ENCODE measurements at regions not wholly inside any gene's neighbourhood (a gene's known extent, or its start where the extent isn't known, plus 50 kb on each side); places are given as distances from the start of the nearest gene placed in this dataset.

DNA sequence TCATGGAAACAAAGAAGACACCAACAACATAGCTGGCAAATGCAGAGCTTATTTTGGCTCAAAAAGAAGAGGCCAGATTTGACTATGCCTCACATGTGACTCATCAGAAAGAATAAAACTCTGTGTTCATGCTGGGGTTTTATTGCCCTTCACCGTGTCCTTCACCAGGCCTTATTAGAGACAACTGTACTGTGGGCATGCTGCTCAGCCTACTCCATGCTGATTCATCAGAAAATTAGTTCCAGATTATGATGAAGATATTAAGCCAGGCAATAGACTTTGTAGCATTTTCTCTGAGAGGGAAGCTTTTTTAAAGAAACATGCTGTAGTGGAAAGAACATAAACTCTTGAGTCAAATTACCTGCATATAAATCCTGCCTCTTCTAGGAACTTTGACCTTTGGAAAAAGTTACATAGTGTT is 89.8 kb downstream of the CYB561 start:
- H2AFZ ChIP-seq (ENCODE audit: low read depth, low read length): no peak overlapping the region
- H3K9me3 ChIP-seq (ENCODE audit: insufficient read depth, low read length): no peaks in the 10 kb centered on the region
- H4K20me1 ChIP-seq (ENCODE audit: insufficient read depth, low read length): no peaks in the 10 kb centered on the region
- no peak overlapping the region for H3K4me2 ChIP-seq (ENCODE audit: low read length)
- no peaks in the 10 kb centered on the region for H3K27me3 ChIP-seq (ENCODE audit: low read depth, low read length)
- H3K4me1 ChIP-seq (ENCODE audit: low read length): 0 out of 2 replicates have a peak, but pooled peaks cover 4% of the 10 kb centered on the region
- H3K36me3 ChIP-seq (replicated peaks; ENCODE audit: low read depth, low read length): no peaks in the 10 kb centered on the region
- TF ChIP-seq EZH2phosphoT487 (IDR thresholded peaks at IDR 0.05; ENCODE audit: low read depth) (no peak), CTCF (IDR thresholded peaks at IDR 0.05; ENCODE audit: low read depth, low read length) (no peak)
- no peak overlapping the region for H3K9ac ChIP-seq (ENCODE audit: low read length)
- H3K79me2 ChIP-seq (ENCODE audit: low read length): no peaks in the 10 kb centered on the region
- no peak overlapping the region for H3K4me3 ChIP-seq (ENCODE audit: low read length)
- no peak overlapping the region for H3K27ac ChIP-seq (ENCODE audit: low read length)

- Histone ChIP-seq H3K9me3 (ENCODE audit: insufficient read depth, low read length) (no peaks in the 10 kb centered on the region), H3K4me3 (ENCODE audit: low read length) (no peak overlapping the region), H3K4me2 (ENCODE audit: low read length) (no peak overlapping the region), H3K27ac (ENCODE audit: low read length) (no peak overlapping the region), H3K9ac (ENCODE audit: low read length) (no peak overlapping the region), H3K36me3 (replicated peaks; ENCODE audit: low read depth, low read length) (no peaks in the 10 kb centered on the region), H3K4me1 (ENCODE audit: low read length) (0 out of 2 replicates have a peak, but pooled peaks cover 4% of the 10 kb centered on the region), H4K20me1 (ENCODE audit: insufficient read depth, low read length) (no peaks in the 10 kb centered on the region), H3K79me2 (ENCODE audit: low read length) (no peaks in the 10 kb centered on the region), H3K27me3 (ENCODE audit: low read depth, low read length) (no peaks in the 10 kb centered on the region), H2AFZ (ENCODE audit: low read depth, low read length) (no peak overlapping the region)
- TF ChIP-seq EZH2phosphoT487 (IDR thresholded peaks at IDR 0.05; ENCODE audit: low read depth) (no peak), CTCF (IDR thresholded peaks at IDR 0.05; ENCODE audit: low read depth, low read length) (no peak)
Observed at GRCh38 chr17:63358111-63358839, 87.8 kb downstream of the CYB561 start.

- Histone ChIP-seq H3K4me3 (ENCODE audit: low read length) (no peak overlapping the region), H3K4me1 (ENCODE audit: low read length) (0 out of 2 replicates have a peak, but pooled peaks cover 4% of the 10 kb centered on the region), H3K27me3 (ENCODE audit: low read depth, low read length) (no peaks in the 10 kb centered on the region), H3K9ac (ENCODE audit: low read length) (no peak overlapping the region), H2AFZ (ENCODE audit: low read depth, low read length) (no peak overlapping the region), H3K27ac (ENCODE audit: low read length) (no peak overlapping the region), H3K9me3 (ENCODE audit: insufficient read depth, low read length) (no peaks in the 10 kb centered on the region), H3K4me2 (ENCODE audit: low read length) (no peak overlapping the region), H4K20me1 (ENCODE audit: insufficient read depth, low read length) (no peaks in the 10 kb centered on the region), H3K36me3 (replicated peaks; ENCODE audit: low read depth, low read length) (no peaks in the 10 kb centered on the region), H3K79me2 (ENCODE audit: low read length) (no peaks in the 10 kb centered on the region)
- TF ChIP-seq CTCF (IDR thresholded peaks at IDR 0.05; ENCODE audit: low read depth, low read length) (no peak), EZH2phosphoT487 (IDR thresholded peaks at IDR 0.05; ENCODE audit: low read depth) (no peak)
Observed at GRCh38 chr17:63358956-63359355, 87.2 kb downstream of the CYB561 start.

- TF ChIP-seq EZH2phosphoT487 (IDR thresholded peaks at IDR 0.05; ENCODE audit: low read depth): no peak
- no peak for TF ChIP-seq CTCF (IDR thresholded peaks at IDR 0.05; ENCODE audit: low read depth, low read length)
- H3K9me3 ChIP-seq (ENCODE audit: insufficient read depth, low read length): no peaks in the 10 kb centered on the region
- H4K20me1 ChIP-seq (ENCODE audit: insufficient read depth, low read length): no peaks in the 10 kb centered on the region
- no peak overlapping the region for H3K4me2 ChIP-seq (ENCODE audit: low read length)
- no peaks in the 10 kb centered on the region for H3K79me2 ChIP-seq (ENCODE audit: low read length)
- no peaks in the 10 kb centered on the region for H3K27me3 ChIP-seq (ENCODE audit: low read depth, low read length)
- H2AFZ ChIP-seq (ENCODE audit: low read depth, low read length): no peak overlapping the region
- H3K36me3 ChIP-seq (replicated peaks; ENCODE audit: low read depth, low read length): no peaks in the 10 kb centered on the region
- no peak overlapping the region for H3K4me3 ChIP-seq (ENCODE audit: low read length)
- no peak overlapping the region for H3K27ac ChIP-seq (ENCODE audit: low read length)
- H3K4me1 ChIP-seq (ENCODE audit: low read length): 0 out of 2 replicates have a peak, but pooled peaks cover under 1% of the 10 kb centered on the region
- H3K9ac ChIP-seq (ENCODE audit: low read length): no peak overlapping the region
Observed at GRCh38 chr17:63361182-63361581, 84.9 kb downstream of the CYB561 start.

Measured in OCI-LY3 (cell line).